HL-60 (cell line): ENCODE measurements at regions not wholly inside any gene's neighbourhood (a gene's known extent, or its start where the extent isn't known, plus 50 kb on each side); places are given as distances from the start of the nearest gene placed in this dataset.

ENCODE experiments used
- DNase-seq, 2 experiments: peaks; one replicate each; pipeline ENCODE4 v3.0.0-alpha.2; 2010 to 2020; ENCODE audit warnings: low read depth in 1 of 2, low spot score in 1 of 2
- H3K27ac ChIP-seq: fragments of 250-450 bp; sonication (Bioruptor Pico); replicated peaks from 2 replicates; pipeline ENCODE4 v1.5.1; 2020; ENCODE audit warnings: mild to moderate bottlenecking, moderate library complexity
- H3K27me3 ChIP-seq: fragments of 250-450 bp; sonication (Bioruptor Pico); 2 replicates; pipeline ENCODE4 v1.5.1; 2021; ENCODE audit warnings: mild to moderate bottlenecking, moderate library complexity; ENCODE audit not compliant: insufficient read depth, poor library complexity, severe bottlenecking
- H3K4me3 ChIP-seq: replicated peaks from 2 replicates; pipeline ENCODE4 v1.5.1; 2011; ENCODE audit warnings: mild to moderate bottlenecking, control low read depth, low read length; ENCODE audit not compliant: insufficient read depth
- GABPA ChIP-seq: IDR thresholded peaks from 2 replicates; pipeline ENCODE4 v1.6.1; 2012; ENCODE audit warnings: low read depth
- POLR2AphosphoS5 ChIP-seq: IDR thresholded peaks from 2 replicates; pipeline ENCODE4 v1.6.1; 2012; ENCODE audit warnings: low read depth
- SPI1 ChIP-seq: IDR thresholded peaks from 2 replicates; pipeline ENCODE4 v1.6.1; 2012; ENCODE audit warnings: low read depth, mild to moderate bottlenecking, borderline replicate concordance
- TF ChIP-seq, protein P1 (sequence below): IDR thresholded peaks from one replicate; pipeline ENCODE4 v1.5.1; 2011; ENCODE audit warnings: low read length, control low read depth, inconsistent platforms; ENCODE audit not compliant: insufficient read depth
- TF ChIP-seq, protein P2 (sequence below): IDR thresholded peaks from 2 replicates; pipeline ENCODE4 v1.6.1; 2012; ENCODE audit warnings: low read depth; ENCODE audit not compliant: insufficient replicate concordance

DNA sequence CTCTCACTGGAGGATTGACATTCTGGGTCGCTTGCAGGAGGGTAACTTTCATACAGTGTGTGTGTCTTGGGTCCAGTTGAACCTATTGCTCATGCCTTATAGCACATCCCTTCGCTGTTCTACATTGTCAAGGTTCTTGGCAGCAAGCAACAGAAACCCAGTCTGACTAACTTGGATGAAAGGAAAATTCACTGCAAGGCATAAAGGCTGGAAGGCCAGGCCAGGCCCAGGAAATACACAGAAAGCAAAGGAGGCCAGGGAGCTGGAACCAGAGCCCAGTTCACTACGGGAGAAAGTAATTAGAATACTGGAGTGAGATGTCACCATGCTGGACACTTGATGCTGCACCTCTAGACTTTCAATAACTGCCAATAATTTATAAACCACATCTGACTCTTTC lies 353.8 kb upstream of the GATB start:
- H3K4me3 ChIP-seq = no peak overlapping the region
- no peaks in the 10 kb centered on the region for H3K27me3 ChIP-seq
- no peak overlapping the region for H3K27ac ChIP-seq
- DNase-seq = no peak
- TF ChIP-seq SPI1 (no peak), GABPA (no peak), POLR2AphosphoS5 (no peak)
- TF ChIP-seq, protein P1, sequence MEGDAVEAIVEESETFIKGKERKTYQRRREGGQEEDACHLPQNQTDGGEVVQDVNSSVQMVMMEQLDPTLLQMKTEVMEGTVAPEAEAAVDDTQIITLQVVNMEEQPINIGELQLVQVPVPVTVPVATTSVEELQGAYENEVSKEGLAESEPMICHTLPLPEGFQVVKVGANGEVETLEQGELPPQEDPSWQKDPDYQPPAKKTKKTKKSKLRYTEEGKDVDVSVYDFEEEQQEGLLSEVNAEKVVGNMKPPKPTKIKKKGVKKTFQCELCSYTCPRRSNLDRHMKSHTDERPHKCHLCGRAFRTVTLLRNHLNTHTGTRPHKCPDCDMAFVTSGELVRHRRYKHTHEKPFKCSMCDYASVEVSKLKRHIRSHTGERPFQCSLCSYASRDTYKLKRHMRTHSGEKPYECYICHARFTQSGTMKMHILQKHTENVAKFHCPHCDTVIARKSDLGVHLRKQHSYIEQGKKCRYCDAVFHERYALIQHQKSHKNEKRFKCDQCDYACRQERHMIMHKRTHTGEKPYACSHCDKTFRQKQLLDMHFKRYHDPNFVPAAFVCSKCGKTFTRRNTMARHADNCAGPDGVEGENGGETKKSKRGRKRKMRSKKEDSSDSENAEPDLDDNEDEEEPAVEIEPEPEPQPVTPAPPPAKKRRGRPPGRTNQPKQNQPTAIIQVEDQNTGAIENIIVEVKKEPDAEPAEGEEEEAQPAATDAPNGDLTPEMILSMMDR = no peak
- TF ChIP-seq, protein P2, sequence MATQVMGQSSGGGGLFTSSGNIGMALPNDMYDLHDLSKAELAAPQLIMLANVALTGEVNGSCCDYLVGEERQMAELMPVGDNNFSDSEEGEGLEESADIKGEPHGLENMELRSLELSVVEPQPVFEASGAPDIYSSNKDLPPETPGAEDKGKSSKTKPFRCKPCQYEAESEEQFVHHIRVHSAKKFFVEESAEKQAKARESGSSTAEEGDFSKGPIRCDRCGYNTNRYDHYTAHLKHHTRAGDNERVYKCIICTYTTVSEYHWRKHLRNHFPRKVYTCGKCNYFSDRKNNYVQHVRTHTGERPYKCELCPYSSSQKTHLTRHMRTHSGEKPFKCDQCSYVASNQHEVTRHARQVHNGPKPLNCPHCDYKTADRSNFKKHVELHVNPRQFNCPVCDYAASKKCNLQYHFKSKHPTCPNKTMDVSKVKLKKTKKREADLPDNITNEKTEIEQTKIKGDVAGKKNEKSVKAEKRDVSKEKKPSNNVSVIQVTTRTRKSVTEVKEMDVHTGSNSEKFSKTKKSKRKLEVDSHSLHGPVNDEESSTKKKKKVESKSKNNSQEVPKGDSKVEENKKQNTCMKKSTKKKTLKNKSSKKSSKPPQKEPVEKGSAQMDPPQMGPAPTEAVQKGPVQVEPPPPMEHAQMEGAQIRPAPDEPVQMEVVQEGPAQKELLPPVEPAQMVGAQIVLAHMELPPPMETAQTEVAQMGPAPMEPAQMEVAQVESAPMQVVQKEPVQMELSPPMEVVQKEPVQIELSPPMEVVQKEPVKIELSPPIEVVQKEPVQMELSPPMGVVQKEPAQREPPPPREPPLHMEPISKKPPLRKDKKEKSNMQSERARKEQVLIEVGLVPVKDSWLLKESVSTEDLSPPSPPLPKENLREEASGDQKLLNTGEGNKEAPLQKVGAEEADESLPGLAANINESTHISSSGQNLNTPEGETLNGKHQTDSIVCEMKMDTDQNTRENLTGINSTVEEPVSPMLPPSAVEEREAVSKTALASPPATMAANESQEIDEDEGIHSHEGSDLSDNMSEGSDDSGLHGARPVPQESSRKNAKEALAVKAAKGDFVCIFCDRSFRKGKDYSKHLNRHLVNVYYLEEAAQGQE = no peak

DNA sequence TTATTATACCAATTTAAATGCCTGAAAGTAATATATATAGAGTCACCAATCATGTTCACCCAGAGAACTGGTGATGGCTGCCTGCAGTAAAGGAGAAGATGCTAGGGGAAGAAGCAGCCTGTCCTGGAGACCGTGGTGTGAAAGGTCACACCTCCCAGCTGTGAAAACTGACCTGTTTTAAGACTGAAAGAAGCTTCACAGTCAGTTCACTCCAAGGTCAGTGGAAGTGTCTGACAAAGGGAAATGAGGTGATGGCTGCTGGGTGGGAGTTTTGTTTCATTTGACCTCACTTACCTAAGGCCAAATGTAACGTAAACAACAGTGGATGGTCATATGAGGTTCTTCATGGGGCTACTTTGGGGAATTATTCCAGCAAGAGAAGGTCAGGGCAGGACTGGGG lies 352.1 kb upstream of the GATB start:
- H3K27me3 ChIP-seq = no peaks in the 10 kb centered on the region
- DNase-seq = no peak
- no peak overlapping the region for H3K27ac ChIP-seq
- H3K4me3 ChIP-seq = no peak overlapping the region
- no peak for TF ChIP-seq SPI1
- TF ChIP-seq, protein P2 = no peak
- TF ChIP-seq POLR2AphosphoS5 = no peak
- TF ChIP-seq, protein P1 = no peak
- TF ChIP-seq GABPA = no peak

- DNase-seq = peak in 1 of 2 experiments; percentile 20
- TF ChIP-seq, protein P2 = no peak
- peak; percentile 58; the same call in 1 of the 2 replicates for TF ChIP-seq SPI1
- TF ChIP-seq, protein P1 = no peak
- no peak for TF ChIP-seq GABPA
- H3K27ac ChIP-seq = no peak overlapping the region
- H3K4me3 ChIP-seq = no peak overlapping the region
- no peaks in the 10 kb centered on the region for H3K27me3 ChIP-seq
These were observed 351.4 kb upstream of the GATB start for GRCh38 chr4:152112190-152112589.
